ENCODE measurements at regions not wholly inside any gene's neighbourhood (a gene's known extent, or its start where the extent isn't known, plus 50 kb on each side); places are given as distances from the start of the nearest gene placed in this dataset.

DNA sequence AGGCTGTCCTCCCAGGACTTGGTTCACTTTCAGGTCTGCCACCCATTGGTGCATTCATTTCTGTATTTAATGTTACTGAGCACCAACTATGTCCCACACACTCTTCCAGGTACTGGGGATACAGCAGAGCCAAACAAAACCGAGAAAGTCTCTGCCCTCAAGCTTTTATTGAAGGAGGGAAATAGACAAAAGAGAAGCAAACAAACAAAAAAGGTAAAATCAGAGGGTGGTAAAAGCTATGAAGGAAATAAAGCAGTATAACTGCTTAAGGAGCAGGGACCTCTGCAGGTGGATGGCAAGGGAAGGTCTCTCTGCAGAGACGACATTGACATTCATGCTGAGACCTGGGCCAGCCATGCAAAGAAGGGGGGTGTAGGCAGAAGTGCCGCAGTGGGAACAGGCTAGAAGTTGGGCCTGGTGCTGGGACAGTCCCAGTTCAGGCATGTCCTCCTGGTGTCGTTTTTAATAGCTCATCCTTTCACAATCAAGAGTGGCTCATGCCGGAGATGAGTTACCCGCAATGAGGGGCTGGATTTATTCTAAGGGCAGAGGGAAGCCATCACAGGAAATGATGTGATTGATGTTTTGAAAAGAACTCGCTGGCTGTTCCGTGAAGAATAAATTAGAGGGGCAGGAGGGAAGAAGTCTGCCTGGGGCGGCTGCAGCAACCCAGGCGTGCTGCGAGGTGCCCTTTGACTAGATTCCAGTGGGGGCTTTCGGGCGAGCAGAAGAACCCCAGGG is 72.8 kb downstream of the IRF2BPL start:
- TF ChIP-seq, protein P1, sequence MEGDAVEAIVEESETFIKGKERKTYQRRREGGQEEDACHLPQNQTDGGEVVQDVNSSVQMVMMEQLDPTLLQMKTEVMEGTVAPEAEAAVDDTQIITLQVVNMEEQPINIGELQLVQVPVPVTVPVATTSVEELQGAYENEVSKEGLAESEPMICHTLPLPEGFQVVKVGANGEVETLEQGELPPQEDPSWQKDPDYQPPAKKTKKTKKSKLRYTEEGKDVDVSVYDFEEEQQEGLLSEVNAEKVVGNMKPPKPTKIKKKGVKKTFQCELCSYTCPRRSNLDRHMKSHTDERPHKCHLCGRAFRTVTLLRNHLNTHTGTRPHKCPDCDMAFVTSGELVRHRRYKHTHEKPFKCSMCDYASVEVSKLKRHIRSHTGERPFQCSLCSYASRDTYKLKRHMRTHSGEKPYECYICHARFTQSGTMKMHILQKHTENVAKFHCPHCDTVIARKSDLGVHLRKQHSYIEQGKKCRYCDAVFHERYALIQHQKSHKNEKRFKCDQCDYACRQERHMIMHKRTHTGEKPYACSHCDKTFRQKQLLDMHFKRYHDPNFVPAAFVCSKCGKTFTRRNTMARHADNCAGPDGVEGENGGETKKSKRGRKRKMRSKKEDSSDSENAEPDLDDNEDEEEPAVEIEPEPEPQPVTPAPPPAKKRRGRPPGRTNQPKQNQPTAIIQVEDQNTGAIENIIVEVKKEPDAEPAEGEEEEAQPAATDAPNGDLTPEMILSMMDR (IDR thresholded peaks at IDR 0.05), result no peak
- TF ChIP-seq ZFX (IDR thresholded peaks at IDR 0.05; ENCODE audit: borderline replicate concordance), result no peak
- peak overlapping the region; percentile 76 for H3K27ac ChIP-seq

DNA sequence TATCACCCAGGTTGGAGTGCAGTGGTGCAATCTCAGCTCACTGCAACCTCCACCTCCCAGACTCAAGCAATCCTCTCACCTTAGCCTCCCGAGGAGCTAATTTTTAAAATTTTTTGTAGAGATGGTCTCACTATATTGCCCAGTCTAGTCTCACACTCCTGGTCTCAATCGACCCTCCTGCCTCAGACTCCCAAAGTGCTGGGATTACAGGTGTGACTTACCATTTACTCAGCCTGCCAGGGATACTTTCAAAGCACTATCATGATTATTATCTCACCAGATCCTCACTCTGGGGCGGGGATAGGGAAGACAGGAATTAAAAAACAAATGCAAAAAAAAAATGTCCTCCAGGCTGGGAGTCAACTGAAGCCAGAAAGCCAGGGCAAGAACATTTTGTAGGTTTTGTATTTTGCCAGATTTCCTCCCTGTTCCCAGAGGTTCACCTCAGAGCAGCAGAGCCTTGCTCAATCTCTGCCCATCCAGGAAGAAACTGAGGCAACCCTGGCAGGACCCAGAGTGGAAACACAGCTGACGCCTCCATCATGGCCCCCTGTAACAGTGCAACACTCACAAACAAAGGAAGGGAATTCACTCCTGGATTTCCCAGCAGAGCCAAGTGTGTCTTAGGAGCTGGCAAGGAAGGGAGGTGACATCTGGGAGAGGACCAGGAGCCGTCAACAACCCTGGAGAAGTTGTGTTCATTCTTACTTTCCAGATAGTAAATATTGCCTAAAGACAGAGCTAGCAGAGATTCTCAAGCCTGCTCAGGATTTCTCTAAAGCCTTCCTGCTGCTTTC is 73.9 kb downstream of the IRF2BPL start:
- TF ChIP-seq ZFX (IDR thresholded peaks at IDR 0.05; ENCODE audit: borderline replicate concordance), result no peak
- TF ChIP-seq, protein P1 (IDR thresholded peaks at IDR 0.05), result no peak
- peak overlapping the region; percentile 76; the same call in 1 of the 2 replicates for H3K27ac ChIP-seq

DNA sequence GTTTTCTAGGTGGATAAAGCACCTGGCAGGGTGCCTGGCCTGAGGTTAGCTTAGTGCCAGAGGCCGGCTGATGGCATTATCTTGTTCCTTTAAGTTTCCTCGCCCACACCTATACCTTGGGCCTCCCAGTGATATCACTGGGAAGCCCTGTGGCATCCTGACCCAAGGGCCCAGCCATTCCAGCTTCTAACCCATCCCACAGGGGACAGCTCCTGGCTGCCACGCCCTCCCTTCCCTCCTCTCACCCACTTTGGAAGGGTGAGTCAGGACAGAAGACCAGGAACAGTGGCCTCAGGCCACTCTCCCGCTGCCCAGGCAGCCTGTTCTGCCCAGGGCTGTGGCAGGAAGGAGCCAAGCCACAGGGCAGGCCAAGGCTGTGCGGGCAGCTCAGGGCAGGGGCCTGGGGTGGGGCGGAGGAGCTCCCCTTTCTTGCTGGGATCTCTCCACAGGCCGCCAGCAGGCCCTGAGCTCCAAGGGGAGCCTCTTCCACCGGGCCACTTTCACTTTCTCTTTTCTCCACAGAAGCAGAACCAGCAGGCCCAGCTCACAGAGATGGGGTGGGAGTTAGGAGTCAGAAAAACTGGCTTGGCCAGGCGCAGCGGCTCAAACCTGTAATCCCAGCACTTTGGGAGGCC is 75.1 kb downstream of the IRF2BPL start:
- TF ChIP-seq, protein P1 (IDR thresholded peaks at IDR 0.05), result no peak
- peak overlapping the region; percentile 29; the same call in 1 of the 2 replicates for H3K27ac ChIP-seq

DNA sequence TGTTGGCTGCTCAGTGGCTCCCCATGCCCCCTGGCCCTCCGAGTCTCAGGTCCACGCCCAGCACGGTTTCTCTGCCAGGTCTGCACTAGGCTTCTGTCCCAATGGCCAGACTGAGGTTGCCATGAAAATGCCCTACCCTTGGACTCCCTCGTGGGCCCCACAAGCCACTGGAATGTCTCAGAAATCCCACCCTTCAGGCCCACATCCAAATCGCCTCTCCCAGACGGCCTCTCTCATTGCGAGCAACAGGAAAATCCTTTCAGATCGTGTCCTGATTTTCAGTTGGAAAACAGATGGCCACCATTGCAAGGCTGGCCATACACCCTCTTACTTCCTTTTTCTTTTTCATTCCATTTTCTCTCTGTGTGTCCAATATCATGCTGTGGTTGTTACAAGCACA is 77.3 kb downstream of the IRF2BPL start:
- TF ChIP-seq, protein P1 (IDR thresholded peaks at IDR 0.05), result no peak
- TF ChIP-seq ZFX (IDR thresholded peaks at IDR 0.05; ENCODE audit: borderline replicate concordance), result no peak
- no peak overlapping the region for H3K27ac ChIP-seq

DNA sequence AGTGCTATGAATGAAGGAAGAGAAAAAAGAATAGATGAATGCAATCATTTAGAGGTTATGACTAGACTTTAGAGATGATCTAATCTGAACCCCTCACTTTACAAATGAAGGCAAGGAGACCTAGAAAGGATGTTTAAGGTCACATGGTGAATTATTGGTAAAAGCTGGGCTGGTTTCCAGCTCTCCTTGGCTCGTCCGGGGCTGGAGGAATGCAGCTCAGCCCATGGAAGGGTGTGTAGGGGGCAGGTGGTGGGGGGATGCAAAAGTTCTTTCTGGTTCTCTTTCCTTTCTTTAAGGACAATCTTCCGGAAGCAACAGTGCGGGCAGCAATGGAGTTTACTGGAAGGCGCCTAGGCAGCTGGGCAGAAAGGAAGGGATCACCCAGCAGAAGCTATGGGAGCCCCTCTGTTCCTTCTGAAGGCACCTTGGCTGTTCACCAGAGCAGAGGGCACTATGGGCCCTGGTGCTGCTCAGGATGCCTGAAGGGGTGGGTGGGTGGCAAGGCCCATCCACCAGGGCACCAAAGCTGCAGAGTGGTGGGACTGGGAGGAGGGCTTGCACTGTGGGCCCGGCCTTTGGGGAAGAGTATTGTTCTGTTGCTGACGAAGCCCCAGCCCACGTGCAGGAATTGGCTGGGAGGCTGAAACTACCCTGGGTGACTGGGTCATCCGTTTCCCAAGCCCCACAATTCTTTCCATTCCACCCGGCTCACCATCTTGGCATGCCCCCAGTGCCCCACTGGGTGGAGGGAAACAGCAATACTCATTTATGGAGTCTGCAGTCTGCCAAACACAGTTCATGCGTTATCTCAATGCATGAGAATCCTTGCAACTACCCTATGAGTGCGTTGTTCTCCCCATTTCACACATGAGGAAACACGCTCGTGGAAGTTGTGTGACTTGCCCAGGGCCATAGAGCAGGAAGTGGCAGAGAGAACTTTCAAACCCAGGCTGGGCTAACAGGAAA is 78.2 kb downstream of the IRF2BPL start:
- no peak for TF ChIP-seq ZFX (IDR thresholded peaks at IDR 0.05; ENCODE audit: borderline replicate concordance)
- TF ChIP-seq, protein P1 (IDR thresholded peaks at IDR 0.05), result no peak
- no peak overlapping the region for H3K27ac ChIP-seq

DNA sequence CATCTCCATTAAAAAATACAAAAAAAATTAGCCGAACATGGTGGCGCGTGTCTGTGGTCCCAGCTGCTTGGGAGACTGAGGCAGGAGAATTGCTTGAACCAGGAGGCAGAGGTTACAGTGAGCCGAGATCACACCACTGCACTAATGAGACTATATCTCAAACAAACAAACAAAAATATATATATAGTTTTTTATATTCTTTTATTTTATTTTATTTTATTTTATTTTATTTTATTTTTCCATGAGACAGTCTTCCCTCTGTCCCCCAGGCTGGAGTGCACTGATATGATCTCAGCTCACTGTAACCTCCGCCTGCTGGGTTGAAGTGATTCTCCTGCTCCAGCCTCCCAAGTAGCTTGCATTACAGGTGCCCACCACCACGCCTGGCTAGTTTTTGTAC is 79.5 kb downstream of the IRF2BPL start:
- TF ChIP-seq, protein P1 (IDR thresholded peaks at IDR 0.05), result no peak
- TF ChIP-seq ZFX (IDR thresholded peaks at IDR 0.05; ENCODE audit: borderline replicate concordance), result no peak
- H3K27ac ChIP-seq, result no peak overlapping the region
